Psoas muscle (tissue), 7 donors: ENCODE measurements at regions not wholly inside any gene's neighbourhood (a gene's known extent, or its start where the extent isn't known, plus 50 kb on each side); places are given as distances from the start of the nearest gene placed in this dataset.

Experiments used
- ATAC-seq, 4 donors: fragments of 200-7000 bp; cut with Tn5 transposase; one replicate each; pipeline ENCODE4 v1.9.1; 2020; ENCODE audit warnings: moderate library complexity in 3 of 4, mild to moderate bottlenecking in 2 of 4
- DNase-seq, 2 donors: peaks; one replicate each; pipeline ENCODE4 v3.0.0-alpha.2; 2020
- H3K27ac ChIP-seq: fragments of 200-600 bp; one replicate; pipeline ENCODE4 v1.8.0; 2022
- H3K27me3 ChIP-seq, 3 donors: fragments of 200-600 bp in 1 of 3; one replicate each; pipeline versions ENCODE4 v1.6.1 to v1.8.0; 2013 to 2022; ENCODE audit warnings: low read length in 2 of 3, mild to moderate bottlenecking in 2 of 3, moderate library complexity in 1 of 3; ENCODE audit not compliant: insufficient read depth in 3 of 3
- H3K36me3 ChIP-seq, 2 donors: fragments of 200-600 bp in 1 of 2; one replicate each; pipeline versions ENCODE4 v1.6.1 to v1.8.0; 2013 to 2022; ENCODE audit warnings: low read depth in 1 of 2, mild to moderate bottlenecking in 1 of 2, moderate library complexity in 1 of 2; ENCODE audit not compliant: insufficient read depth in 1 of 2
- H3K4me1 ChIP-seq: fragments of 200-600 bp; one replicate; pipeline ENCODE4 v1.8.0; 2022
- H3K4me3 ChIP-seq: fragments of 200-600 bp; one replicate; pipeline ENCODE4 v1.8.0; 2022; ENCODE audit warnings: mild to moderate bottlenecking
- H3K9me3 ChIP-seq: fragments of 200-600 bp; one replicate; pipeline ENCODE4 v1.8.0; 2022
- WGBS, 3 donors: extraction: QIAGEN DNeasy Blood & Tissue Kit; methylation state at CpG; one replicate each; pipeline versions ENCODE4 v1.1.6 to v1.1.7; 2013; 5-methylcytosine and 5-hydroxymethylcytosine counted together
- intact Hi-C, 2 donors: fragments of 100-400 bp; cut with DNase I; formaldehyde crosslinking; loops; one replicate each; pipeline versions ENCODE4 v1.11.0 to v1.14.2; 2022
- TF ChIP-seq, protein P1 (sequence below): fragments of 200-600 bp; IDR thresholded peaks from one replicate; pipeline ENCODE4 v1.8.0; 2022; ENCODE audit warnings: antibody characterized with exemption
- donor health status: healthy with polysubstance abuse.
- donor health status: DM: no; HTN: no; CAD: no; lungs with moderate emphysema.
- donor health status: Bipolar disorder and iron deficiency.
- donor health status: healthy.
- donor health status: DM: yes; HTN: yes; CAD: no.
- donor health status: DM: no; HTN: no; CAD: no.
- donor health status: DM: yes; HTN: yes; CAD: no.

- intact Hi-C loops: no loop called here
- Histone ChIP-seq H3K9me3 (no peaks in the 10 kb centered on the region), H3K36me3 (no peaks in the 10 kb centered on the region), H3K4me1 (no peaks in the 10 kb centered on the region), H3K4me3 (no peak overlapping the region), H3K27me3 (peaks cover 0 to 8% (median 0%) of the 10 kb centered on the region in 3 donors), H3K27ac (no peak overlapping the region)
- DNase-seq (no peak), ATAC-seq (no peak)
- 82 to 86% (median 84%) methylated on average over 5 of the region's 5 CpGs for WGBS, 3 donors
- TF ChIP-seq, protein P1, sequence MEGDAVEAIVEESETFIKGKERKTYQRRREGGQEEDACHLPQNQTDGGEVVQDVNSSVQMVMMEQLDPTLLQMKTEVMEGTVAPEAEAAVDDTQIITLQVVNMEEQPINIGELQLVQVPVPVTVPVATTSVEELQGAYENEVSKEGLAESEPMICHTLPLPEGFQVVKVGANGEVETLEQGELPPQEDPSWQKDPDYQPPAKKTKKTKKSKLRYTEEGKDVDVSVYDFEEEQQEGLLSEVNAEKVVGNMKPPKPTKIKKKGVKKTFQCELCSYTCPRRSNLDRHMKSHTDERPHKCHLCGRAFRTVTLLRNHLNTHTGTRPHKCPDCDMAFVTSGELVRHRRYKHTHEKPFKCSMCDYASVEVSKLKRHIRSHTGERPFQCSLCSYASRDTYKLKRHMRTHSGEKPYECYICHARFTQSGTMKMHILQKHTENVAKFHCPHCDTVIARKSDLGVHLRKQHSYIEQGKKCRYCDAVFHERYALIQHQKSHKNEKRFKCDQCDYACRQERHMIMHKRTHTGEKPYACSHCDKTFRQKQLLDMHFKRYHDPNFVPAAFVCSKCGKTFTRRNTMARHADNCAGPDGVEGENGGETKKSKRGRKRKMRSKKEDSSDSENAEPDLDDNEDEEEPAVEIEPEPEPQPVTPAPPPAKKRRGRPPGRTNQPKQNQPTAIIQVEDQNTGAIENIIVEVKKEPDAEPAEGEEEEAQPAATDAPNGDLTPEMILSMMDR: no peak
These were observed 278.9 kb downstream of the SMOC2 start for GRCh38 chr6:168719901-168720300.

DNA sequence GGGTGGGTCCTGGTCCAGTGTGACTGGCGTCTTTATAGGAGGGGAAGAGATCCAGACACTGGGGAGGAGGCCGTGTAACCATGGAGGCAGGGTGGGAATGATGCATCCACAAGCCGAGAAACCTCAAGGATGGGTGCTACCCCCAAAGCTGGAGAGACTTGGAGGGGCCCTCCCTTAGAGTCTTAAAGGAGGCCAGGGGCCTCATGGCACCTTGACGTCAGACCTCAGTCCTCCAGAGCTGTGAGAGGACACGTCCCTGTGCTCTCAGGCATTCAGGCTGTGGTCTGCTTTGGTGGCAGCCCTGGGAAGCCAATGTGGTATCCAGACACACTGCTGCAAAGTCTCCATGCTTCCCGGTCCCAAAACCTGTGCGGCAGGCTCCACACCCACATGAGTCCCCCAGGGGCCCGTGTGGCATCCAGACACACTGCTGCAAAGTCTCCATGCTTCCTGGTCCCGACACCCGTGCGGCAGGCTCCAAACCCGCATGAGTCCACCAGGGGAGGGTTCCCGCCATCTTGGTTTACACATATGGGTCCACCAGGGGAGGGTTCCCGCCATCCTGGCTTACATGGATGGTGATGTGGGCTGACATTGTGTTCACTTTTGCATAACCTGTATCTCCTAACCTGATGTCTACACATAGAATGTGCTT is 278.0 kb downstream of the SMOC2 start:
- intact Hi-C loops: no loop called here
- Histone ChIP-seq H3K9me3 (no peaks in the 10 kb centered on the region), H3K4me3 (no peak overlapping the region), H3K27me3 (peaks cover 0 to 8% (median 0%) of the 10 kb centered on the region in 3 donors), H3K27ac (no peak overlapping the region), H3K36me3 (no peaks in the 10 kb centered on the region), H3K4me1 (no peaks in the 10 kb centered on the region)
- TF ChIP-seq, protein P1: no peak
- 90 to 92% (median 92%) methylated on average over 13 to 14 of the region's 14 CpGs for WGBS, 3 donors
- no peak for DNase-seq
- ATAC-seq: no peak
